ENCODE measurements at regions not wholly inside any gene's neighbourhood (a gene's known extent, or its start where the extent isn't known, plus 50 kb on each side); places are given as distances from the start of the nearest gene placed in this dataset.

DNA sequence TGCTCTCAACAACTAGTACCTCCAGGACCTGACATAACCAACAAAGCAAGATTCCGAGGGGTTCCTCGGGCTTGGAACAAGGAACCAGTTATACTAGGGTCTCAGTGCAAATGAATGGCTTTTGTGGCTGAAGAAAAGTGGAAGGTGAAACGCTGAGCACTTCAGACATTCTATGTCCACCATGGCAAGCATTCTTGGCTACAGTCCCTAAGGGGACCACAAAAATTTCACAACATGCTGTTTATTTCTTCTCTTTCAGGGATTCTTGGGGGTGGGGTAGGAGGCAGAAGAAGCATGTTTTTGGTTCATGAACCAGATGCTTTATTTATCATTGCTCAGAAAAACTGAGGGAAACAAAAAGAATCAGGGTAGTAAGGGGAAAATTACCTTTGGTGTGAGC, 479.9 kb upstream of the CDH11 start:
- Histone ChIP-seq H4K20me1 (ENCODE audit: insufficient read depth, low read length) (no peaks in the 10 kb centered on the region), H3K27me3 (ENCODE audit: control insufficient read depth, insufficient read depth, low read length) (no peaks in the 10 kb centered on the region; the same call in none of the 2 replicates), H2BK120ac (ENCODE audit: low read depth, low read length) (no peak overlapping the region), H3K4me2 (ENCODE audit: low read depth, low read length) (no peak overlapping the region), H3K9me3 (ENCODE audit: control insufficient read depth, insufficient read depth, low read length) (no peaks in the 10 kb centered on the region), H3K14ac (replicated peaks; ENCODE audit: low read depth, low read length) (no peak overlapping the region), H3K9me1 (ENCODE audit: insufficient read depth, low read length) (no peaks in the 10 kb centered on the region), H3K36me3 (ENCODE audit: control insufficient read depth, insufficient read depth, low read length) (no peaks in the 10 kb centered on the region), H3K79me1 (ENCODE audit: low read depth in 1 of 2, low read length in 2 of 2) (no peaks in the 10 kb centered on the region), H3K4me1 (ENCODE audit: control insufficient read depth, insufficient read depth, low read length) (no peaks in the 10 kb centered on the region; the same call in 1 of the 2 replicates), H4K91ac (ENCODE audit: insufficient read depth, low read depth, low read length) (no peak overlapping the region), H3K9ac (ENCODE audit: low read depth, low read length) (no peak overlapping the region), H2AK5ac (ENCODE audit: low read depth, low read length) (no peak overlapping the region), H4K8ac (ENCODE audit: low read depth in 2 of 2, low read length in 2 of 2) (no peak overlapping the region), H2BK15ac (ENCODE audit: low read depth, low read length) (no peak overlapping the region; the same call in 2 of the 3 replicates), H3K56ac (ENCODE audit: extremely low read depth, insufficient read depth, low read length) (no peak overlapping the region), H4K5ac (ENCODE audit: low read depth, low read length) (no peak overlapping the region), H2BK20ac (ENCODE audit: low read depth, low read length) (no peak overlapping the region), H3K23ac (ENCODE audit: low read depth, low read length) (no peak overlapping the region), H2BK5ac (ENCODE audit: low read depth, low read length, poor library complexity, severe bottlenecking) (no peak overlapping the region), H3K18ac (ENCODE audit: low read depth, low read length) (no peak overlapping the region), H2AFZ (replicated peaks; ENCODE audit: low read length, poor library complexity) (no peak overlapping the region), H2AK9ac (replicated peaks; ENCODE audit: low read depth, low read length, poor library complexity) (no peak overlapping the region), H3K4ac (ENCODE audit: low read depth, low read length) (no peak overlapping the region), H3K27ac (ENCODE audit: insufficient read depth, low read length) (no peak overlapping the region), H3K4me3 (ENCODE audit: insufficient read depth, low read depth, low read length) (no peak overlapping the region)
- CTCF ChIA-PET: no interaction called here
- ATAC-seq (ENCODE audit: low read depth): 0 out of 2 replicates have a peak, but pooled peaks have one; percentile 29
- no peak for DNase-seq
- TF ChIP-seq NFE2L2 (IDR thresholded peaks at IDR 0.05; ENCODE audit: low read depth, low read length): no peak
- no peak for TF ChIP-seq CTCF (conservative IDR thresholded peaks at IDR 0.05; ENCODE audit: low read depth, low read length)
- no peak for TF ChIP-seq MAZ (IDR thresholded peaks at IDR 0.05; ENCODE audit: borderline replicate concordance, low read depth, low read length)
- no peak for TF ChIP-seq CHD1 (IDR thresholded peaks at IDR 0.05; ENCODE audit: low read depth, low read length)
- TF ChIP-seq MAFK (IDR thresholded peaks at IDR 0.05; ENCODE audit: low read depth, low read length): no peak
- POLR2A ChIA-PET (ENCODE audit: unreplicated experiment): no interaction called here
- intact Hi-C loops (cut with micrococcal nuclease) (no loop called here), in situ Hi-C loops (cut with MboI; ENCODE audit: low sequenced_read_pairs) (no loop called here), dilution Hi-C loops (cut with HindIII; ENCODE audit: low sequenced_read_pairs, unreplicated experiment) (no loop called here)
- no TSS peak for BruUV-seq (replicated peaks)
- WGBS, 2 experiments (ENCODE audit: extremely low coverage in 2 of 2, insufficient read length in 1 of 2): no CpG with 5 or more reads among the region's 3 CpGs
